ENCODE measurements at regions not wholly inside any gene's neighbourhood (a gene's known extent, or its start where the extent isn't known, plus 50 kb on each side); places are given as distances from the start of the nearest gene placed in this dataset.

DNA sequence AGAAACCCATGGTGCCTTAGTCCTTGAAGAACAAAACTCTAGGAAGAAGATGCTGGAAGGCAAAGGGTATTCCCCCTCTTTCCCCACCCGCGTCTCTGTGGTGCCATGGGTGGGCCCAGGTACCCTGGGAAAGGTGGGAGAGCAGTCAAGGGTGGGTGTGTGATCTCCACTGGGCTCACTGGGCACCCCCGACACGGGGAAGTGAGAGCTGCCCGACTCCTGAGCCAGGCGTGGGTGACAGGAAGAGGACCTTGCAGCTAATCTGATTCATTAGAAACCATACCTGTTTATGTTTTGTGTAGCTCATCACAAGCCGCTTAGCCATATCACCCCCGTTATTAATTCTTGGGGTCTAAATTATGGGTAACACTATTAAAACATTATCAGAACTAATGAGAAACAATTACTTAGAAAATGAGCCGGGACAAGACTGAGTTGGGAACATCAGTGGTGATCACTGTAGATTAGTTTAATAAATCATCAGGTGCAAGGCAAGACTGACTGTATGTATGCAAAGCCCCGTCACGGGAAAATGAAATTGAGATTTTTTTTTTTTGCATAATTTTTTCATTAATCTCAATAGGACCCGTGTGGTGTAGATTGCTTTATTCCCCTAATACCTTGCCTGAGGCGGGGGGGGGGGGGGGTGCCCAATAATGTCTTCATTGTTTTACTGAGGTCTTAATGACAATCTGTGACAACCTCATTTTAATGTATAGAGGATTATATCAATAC, 77.3 kb downstream of the ZIC5 start:
- ChIA-PET POLR2A (no interaction called here), CTCF (interaction anchor here (0.5 kb wide), 1 partner anchor 531 kb away, joined by 4 read pairs; no protein-coding TSS in a partner anchor)
- DNase-seq (ENCODE audit: extremely low spot score): no peak
- TF ChIP-seq FOXK2 (IDR thresholded peaks at IDR 0.05) (no peak), ZNF384 (IDR thresholded peaks at IDR 0.05) (no peak), L3MBTL2 (conservative IDR thresholded peaks at IDR 0.05) (no peak), BHLHE40 (IDR thresholded peaks at IDR 0.05; ENCODE audit: borderline replicate concordance) (no peak), NFRKB (IDR thresholded peaks at IDR 0.05) (no peak), ELF4 (IDR thresholded peaks at IDR 0.05) (no peak), LEF1 (IDR thresholded peaks at IDR 0.05; ENCODE audit: borderline replicate concordance) (no peak), ARNT (IDR thresholded peaks at IDR 0.05) (no peak), SP1 (IDR thresholded peaks at IDR 0.05) (no peak), TARDBP (IDR thresholded peaks at IDR 0.05) (no peak)

DNA sequence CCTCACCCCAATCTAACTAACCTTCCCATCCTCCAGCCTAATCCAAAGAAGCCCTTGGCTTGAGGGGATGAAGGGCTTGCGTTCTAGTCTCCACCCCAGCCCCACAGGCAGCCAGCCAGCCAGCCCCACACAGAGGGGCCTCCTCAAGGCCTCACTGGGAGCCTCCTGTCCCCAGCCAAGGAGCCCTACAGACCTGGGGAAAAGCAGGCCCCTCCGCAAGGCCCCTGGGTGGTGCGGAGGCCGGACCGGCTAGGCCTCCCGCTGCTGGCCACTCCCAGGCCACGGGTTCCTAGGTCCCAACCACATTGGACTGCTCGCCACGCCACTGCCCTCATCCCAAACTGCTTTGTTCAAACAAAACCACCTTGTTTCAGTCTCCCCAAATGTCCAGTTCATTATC, 78.0 kb downstream of the ZIC5 start:
- TF ChIP-seq NFRKB (IDR thresholded peaks at IDR 0.05) (no peak), FOXM1 (IDR thresholded peaks at IDR 0.05; ENCODE audit: borderline replicate concordance) (no peak), TARDBP (IDR thresholded peaks at IDR 0.05) (no peak), SUZ12 (IDR thresholded peaks at IDR 0.05) (no peak), HDGF (IDR thresholded peaks at IDR 0.05; ENCODE audit: borderline replicate concordance) (no peak), BHLHE40 (IDR thresholded peaks at IDR 0.05; ENCODE audit: borderline replicate concordance) (no peak), FOXA1 (IDR thresholded peaks at IDR 0.05) (no peak), ZNF384 (IDR thresholded peaks at IDR 0.05) (no peak), L3MBTL2 (conservative IDR thresholded peaks at IDR 0.05) (no peak), ARNT (IDR thresholded peaks at IDR 0.05) (no peak), FOXK2 (IDR thresholded peaks at IDR 0.05) (no peak), ELF4 (IDR thresholded peaks at IDR 0.05) (no peak), CTBP1 (IDR thresholded peaks at IDR 0.05; ENCODE audit: borderline replicate concordance) (no peak), SP1 (IDR thresholded peaks at IDR 0.05) (no peak), LEF1 (IDR thresholded peaks at IDR 0.05; ENCODE audit: borderline replicate concordance) (no peak)
- TF ChIP-seq, protein P1, sequence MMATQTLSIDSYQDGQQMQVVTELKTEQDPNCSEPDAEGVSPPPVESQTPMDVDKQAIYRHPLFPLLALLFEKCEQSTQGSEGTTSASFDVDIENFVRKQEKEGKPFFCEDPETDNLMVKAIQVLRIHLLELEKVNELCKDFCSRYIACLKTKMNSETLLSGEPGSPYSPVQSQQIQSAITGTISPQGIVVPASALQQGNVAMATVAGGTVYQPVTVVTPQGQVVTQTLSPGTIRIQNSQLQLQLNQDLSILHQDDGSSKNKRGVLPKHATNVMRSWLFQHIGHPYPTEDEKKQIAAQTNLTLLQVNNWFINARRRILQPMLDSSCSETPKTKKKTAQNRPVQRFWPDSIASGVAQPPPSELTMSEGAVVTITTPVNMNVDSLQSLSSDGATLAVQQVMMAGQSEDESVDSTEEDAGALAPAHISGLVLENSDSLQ (IDR thresholded peaks at IDR 0.05): no peak
- ChIA-PET POLR2A (no interaction called here), CTCF (interaction anchor here (0.5 kb wide), 1 partner anchor 531 kb away, joined by 4 read pairs; no protein-coding TSS in a partner anchor)
- no peak for DNase-seq (ENCODE audit: extremely low spot score)

DNA sequence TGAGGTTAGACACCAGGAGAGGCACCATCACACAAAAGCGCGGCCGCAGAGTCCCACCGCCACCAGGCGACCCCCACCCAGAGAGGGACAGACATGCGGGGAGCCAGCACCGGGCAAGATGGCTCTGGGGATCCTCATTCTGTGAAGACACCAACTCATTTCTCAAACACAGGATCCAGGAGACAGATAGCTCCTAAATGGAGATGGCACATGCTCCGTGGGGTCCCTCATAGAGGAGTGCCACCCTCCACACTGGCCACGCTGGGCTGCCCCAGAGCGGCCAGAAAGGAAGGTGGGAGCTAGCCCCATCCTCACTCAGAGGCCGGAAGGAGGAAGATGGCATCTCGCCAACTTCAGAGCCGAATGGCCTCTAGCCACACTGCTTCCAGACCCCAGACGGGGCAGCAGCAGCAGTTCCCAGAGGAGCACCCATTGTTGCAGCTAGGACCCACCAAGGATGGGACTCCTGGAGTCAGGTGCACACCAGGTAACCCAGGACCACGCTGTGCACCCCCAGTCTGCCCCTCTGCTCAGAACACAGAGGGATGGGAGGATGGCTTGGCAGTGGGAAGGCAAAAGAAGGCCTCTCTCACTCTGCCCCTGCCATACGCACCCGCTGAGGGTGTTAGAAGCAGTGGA, 78.6 kb downstream of the ZIC5 start:
- POLR2A ChIA-PET: no interaction called here
- TF ChIP-seq TARDBP (IDR thresholded peaks at IDR 0.05) (no peak), ELF4 (IDR thresholded peaks at IDR 0.05) (no peak), LEF1 (IDR thresholded peaks at IDR 0.05; ENCODE audit: borderline replicate concordance) (no peak), FOXM1 (IDR thresholded peaks at IDR 0.05; ENCODE audit: borderline replicate concordance) (no peak), SP1 (IDR thresholded peaks at IDR 0.05) (no peak), CTBP1 (IDR thresholded peaks at IDR 0.05; ENCODE audit: borderline replicate concordance) (no peak), NFRKB (IDR thresholded peaks at IDR 0.05) (no peak), ARNT (IDR thresholded peaks at IDR 0.05) (no peak), FOXK2 (IDR thresholded peaks at IDR 0.05) (no peak), ZNF384 (IDR thresholded peaks at IDR 0.05) (no peak), SUZ12 (IDR thresholded peaks at IDR 0.05) (no peak)
- TF ChIP-seq, protein P1 (IDR thresholded peaks at IDR 0.05): no peak
- CTCF ChIA-PET: no interaction called here
- no peak for DNase-seq (ENCODE audit: extremely low spot score)

DNA sequence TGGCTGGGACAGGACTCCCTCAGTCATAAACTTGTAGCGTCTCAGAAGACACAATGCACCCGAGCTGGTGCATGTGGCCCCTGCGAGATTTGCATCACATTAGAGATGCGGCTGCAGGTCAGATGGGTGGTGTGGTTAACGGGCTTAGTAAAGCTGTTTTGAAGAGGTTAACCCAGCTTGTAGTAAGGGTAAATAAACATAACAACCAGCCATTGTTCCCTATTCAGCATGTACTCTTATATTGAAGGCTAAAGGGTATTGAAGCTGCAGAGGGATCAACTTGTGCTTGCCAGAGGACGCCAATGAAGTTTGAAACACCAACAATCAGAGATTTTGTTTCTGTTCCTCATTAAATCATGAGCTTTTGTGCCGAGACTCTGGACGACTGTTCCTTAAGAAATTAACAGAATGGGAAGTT, 79.4 kb downstream of the ZIC5 start:
- DNase-seq (ENCODE audit: extremely low spot score): no peak
- TF ChIP-seq, protein P1 (IDR thresholded peaks at IDR 0.05): no peak
- TF ChIP-seq FOXA1 (IDR thresholded peaks at IDR 0.05): no peak
- no peak for TF ChIP-seq ZNF384 (IDR thresholded peaks at IDR 0.05)
- no peak for TF ChIP-seq BHLHE40 (IDR thresholded peaks at IDR 0.05; ENCODE audit: borderline replicate concordance)
- TF ChIP-seq L3MBTL2 (conservative IDR thresholded peaks at IDR 0.05): no peak
- TF ChIP-seq ARNT (IDR thresholded peaks at IDR 0.05): no peak
- TF ChIP-seq CTBP1 (IDR thresholded peaks at IDR 0.05; ENCODE audit: borderline replicate concordance): no peak
- no peak for TF ChIP-seq TARDBP (IDR thresholded peaks at IDR 0.05)
- TF ChIP-seq SP1 (IDR thresholded peaks at IDR 0.05): no peak
- TF ChIP-seq ELF4 (IDR thresholded peaks at IDR 0.05): no peak
- TF ChIP-seq NFRKB (IDR thresholded peaks at IDR 0.05): no peak
- TF ChIP-seq HDGF (IDR thresholded peaks at IDR 0.05; ENCODE audit: borderline replicate concordance): no peak
- TF ChIP-seq FOXM1 (IDR thresholded peaks at IDR 0.05; ENCODE audit: borderline replicate concordance): no peak
- TF ChIP-seq LEF1 (IDR thresholded peaks at IDR 0.05; ENCODE audit: borderline replicate concordance): no peak
- TF ChIP-seq FOXK2 (IDR thresholded peaks at IDR 0.05): no peak
- no peak for TF ChIP-seq SUZ12 (IDR thresholded peaks at IDR 0.05)
- POLR2A ChIA-PET: no interaction called here
- CTCF ChIA-PET: no interaction called here

GRCh38 chr13:99886706-99887105, 84.9 kb downstream of the ZIC5 start:
- POLR2A ChIA-PET: no interaction called here
- CTCF ChIA-PET: no interaction called here

GRCh38 chr13:99884913-99885312, 86.7 kb downstream of the ZIC5 start:
- DNase-seq (ENCODE audit: extremely low spot score): no peak
- CTCF ChIA-PET: no interaction called here
- POLR2A ChIA-PET: no interaction called here
- TF ChIP-seq L3MBTL2 (conservative IDR thresholded peaks at IDR 0.05) (no peak), FOXK2 (IDR thresholded peaks at IDR 0.05) (no peak), FOXM1 (IDR thresholded peaks at IDR 0.05; ENCODE audit: borderline replicate concordance) (no peak), CTBP1 (IDR thresholded peaks at IDR 0.05; ENCODE audit: borderline replicate concordance) (no peak), HDGF (IDR thresholded peaks at IDR 0.05; ENCODE audit: borderline replicate concordance) (no peak), TARDBP (IDR thresholded peaks at IDR 0.05) (no peak), ELF4 (IDR thresholded peaks at IDR 0.05) (no peak), NFRKB (IDR thresholded peaks at IDR 0.05) (no peak), SUZ12 (IDR thresholded peaks at IDR 0.05) (no peak), FOXA1 (IDR thresholded peaks at IDR 0.05) (no peak), ZNF384 (IDR thresholded peaks at IDR 0.05) (no peak)
- TF ChIP-seq, protein P1 (IDR thresholded peaks at IDR 0.05): no peak

More at GRCh38 chr13:99886706-99887105, 84.9 kb downstream of the ZIC5 start:
- TF ChIP-seq NFRKB (IDR thresholded peaks at IDR 0.05) (no peak), ELF4 (IDR thresholded peaks at IDR 0.05) (no peak)
- no peak for DNase-seq (ENCODE audit: extremely low spot score)

All from HEK293T (cell line).